SK-N-SH (cell line): ENCODE measurements at regions not wholly inside any gene's neighbourhood (a gene's known extent, or its start where the extent isn't known, plus 50 kb on each side); places are given as distances from the start of the nearest gene placed in this dataset.

Experiments
- CTCF ChIA-PET: fragments of 300-600, 350-600 bp; formaldehyde crosslinking; extraction: SDS; loops from one replicate; lab custom pipeline; 2021; lab: Yijun Ruan, JAX
- POLR2A ChIA-PET: fragments of 350-600 bp; sonication (Branson Sonifier 250); formaldehyde crosslinking; extraction: SDS; loops from one replicate; lab custom pipeline; 2020; ENCODE audit warnings: antibody characterized with exemption, inconsistent platforms; lab: Yijun Ruan, JAX
- DNase-seq: peaks from one replicate; pipeline ENCODE4 v3.0.0; 2012
- H2AFZ ChIP-seq: fragments of 200-600 bp; sonication (generic); 2 replicates; pipeline ENCODE4 v1.8.1; 2016; ENCODE audit warnings: antibody characterized with exemption, mild to moderate bottlenecking, low read depth
- H3F3A ChIP-seq: fragments of 200-600 bp; sonication (generic); replicated peaks from 2 replicates; pipeline ENCODE3; 2016; ENCODE audit warnings: antibody characterized with exemption, mild to moderate bottlenecking; ENCODE audit not compliant: insufficient read depth
- H3K27ac ChIP-seq, 2 experiments: fragments of 200-500 bp in 1 of 2; fragments of 200-600 bp in 1 of 2; sonication (Bioruptor generic) in 1 of 2; sonication (generic), shearing (Covaris generic) in 1 of 2; 2 replicates each; pipeline versions ENCODE4 v1.5.1 to v1.6.1; 2014 to 2016; ENCODE audit warnings: low read depth in 2 of 2, inconsistent platforms in 1 of 2, low read length in 1 of 2, mild to moderate bottlenecking in 1 of 2, mixed read lengths in 1 of 2
- H3K27me3 ChIP-seq: fragments of 200-600 bp; sonication (generic), shearing (Covaris generic); 2 replicates; pipeline ENCODE4 v1.6.1; 2016; ENCODE audit warnings: mixed run types; ENCODE audit not compliant: insufficient read depth
- H3K36me3 ChIP-seq, 2 experiments: fragments of 200-500 bp in 1 of 2; fragments of 200-600 bp in 1 of 2; sonication (Bioruptor generic) in 1 of 2; sonication (generic) in 1 of 2; replicated peaks in 1 of 2; 2 replicates each; pipeline versions ENCODE3 to v1.5.1; 2014 to 2016; ENCODE audit warnings: low read length in 1 of 2, mild to moderate bottlenecking in 1 of 2; ENCODE audit not compliant: insufficient read depth in 2 of 2, control insufficient read depth in 1 of 2
- H3K4me1 ChIP-seq, 2 experiments: fragments of 200-500 bp in 1 of 2; fragments of 200-600 bp in 1 of 2; sonication (Bioruptor generic) in 1 of 2; sonication (generic), shearing (Covaris generic) in 1 of 2; 2 replicates each; pipeline versions ENCODE4 v1.5.1 to v1.6.1; 2014 to 2016; ENCODE audit warnings: low read depth in 1 of 2, low read length in 1 of 2, mixed run types in 1 of 2; ENCODE audit not compliant: insufficient read depth in 2 of 2, control insufficient read depth in 1 of 2
- H3K4me2 ChIP-seq: fragments of 200-600 bp; sonication (generic), shearing (Covaris generic); 2 replicates; pipeline ENCODE4 v1.6.1; 2017; ENCODE audit warnings: mixed run types
- H3K4me3 ChIP-seq, 2 experiments: fragments of 200-500 bp in 1 of 2; fragments of 200-600 bp in 1 of 2; sonication (Bioruptor generic) in 1 of 2; sonication (generic), shearing (Covaris generic) in 1 of 2; 2 replicates each; pipeline versions ENCODE4 v1.5.1 to v1.8.1; 2014 to 2016; ENCODE audit warnings: low read depth in 2 of 2, inconsistent platforms in 1 of 2, low read length in 1 of 2, mild to moderate bottlenecking in 1 of 2, mixed read lengths in 1 of 2, moderate library complexity in 1 of 2
- H3K79me2 ChIP-seq: fragments of 200-600 bp; sonication (generic); 2 replicates; pipeline ENCODE4 v1.8.1; 2017; ENCODE audit warnings: mild to moderate bottlenecking; ENCODE audit not compliant: insufficient read depth
- H3K9ac ChIP-seq: fragments of 200-600 bp; sonication (generic); 2 replicates; pipeline ENCODE4 v1.6.1; 2017; ENCODE audit warnings: mixed run types
- H3K9me2 ChIP-seq: fragments of 200-600 bp; sonication (generic); 2 replicates; pipeline ENCODE4 v1.6.1; 2017; ENCODE audit warnings: mixed run types
- H3K9me3 ChIP-seq: fragments of 200-600 bp; sonication (generic); 2 replicates; pipeline ENCODE4 v1.6.1; 2017; ENCODE audit warnings: mixed run types, mild to moderate bottlenecking, moderate library complexity
- H4K20me1 ChIP-seq: fragments of 200-600 bp; sonication (generic); 2 replicates; pipeline ENCODE4 v1.6.1; 2017; ENCODE audit warnings: mild to moderate bottlenecking, mixed run types; ENCODE audit not compliant: insufficient read depth
- ELF1 ChIP-seq: IDR thresholded peaks from 2 replicates; pipeline ENCODE4 v1.4.0; 2012
- FOXJ3 ChIP-seq: sonication (generic); formaldehyde crosslinking; IDR thresholded peaks from 2 replicates; pipeline ENCODE4 v1.5.1; 2020; ENCODE audit warnings: mild to moderate bottlenecking, missing genetic modification reagents
- TCF12 ChIP-seq: IDR thresholded peaks from 2 replicates; pipeline ENCODE4 v1.4.0; 2012
- WGBS: methylation state at CpG from one replicate; pipeline ENCODE4 v1.1.6; 2017; ENCODE audit warnings: low lambda C conversion rate; 5-methylcytosine and 5-hydroxymethylcytosine counted together
- TF ChIP-seq, protein P1 (sequence below): IDR thresholded peaks from 2 replicates; pipeline ENCODE4 v1.4.0; 2012; ENCODE audit warnings: low read depth, borderline replicate concordance
- TF ChIP-seq, protein P2 (sequence below): fragments of 150-350 bp; IDR thresholded peaks from 2 replicates; pipeline ENCODE4 v1.6.1; 2016; ENCODE audit warnings: mild to moderate bottlenecking, low read depth, low read length

DNA sequence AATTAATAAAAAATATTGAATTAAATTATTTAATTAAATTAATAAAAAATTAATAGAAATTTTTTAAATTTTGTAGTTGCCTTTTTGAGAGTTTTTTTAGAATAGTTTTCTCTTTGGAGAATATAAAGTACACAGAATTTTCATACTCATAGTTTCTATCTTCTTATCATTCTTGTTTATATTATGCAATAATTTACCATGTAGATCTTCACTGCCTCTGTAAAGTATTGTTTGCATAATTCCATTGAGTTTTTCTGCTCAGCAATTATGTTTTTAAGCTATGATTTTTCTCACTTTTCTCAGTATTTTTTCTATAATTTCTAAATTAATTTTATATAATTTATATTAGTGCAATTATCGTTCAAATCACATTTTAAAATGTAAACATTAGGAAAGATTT, 50.6 kb upstream of the OXA1L start:
- Histone ChIP-seq H3K9ac (no peak overlapping the region), H3K36me3 (no peaks in the 10 kb centered on the region), H3F3A (no peaks in the 10 kb centered on the region), H3K4me2 (no peak overlapping the region), H3K9me2 (no peaks in the 10 kb centered on the region)
- no peak for DNase-seq
- CTCF ChIA-PET: interaction anchor here (1.4 kb wide), 1 partner anchor 137 kb away, joined by 3 read pairs; no protein-coding TSS in a partner anchor
- WGBS: 5% methylated on average over 1 of the region's 1 CpG
- TF ChIP-seq TCF12: no peak
- no peak for TF ChIP-seq FOXJ3 (CRISPR knock-in tag)
- TF ChIP-seq, protein P1, sequence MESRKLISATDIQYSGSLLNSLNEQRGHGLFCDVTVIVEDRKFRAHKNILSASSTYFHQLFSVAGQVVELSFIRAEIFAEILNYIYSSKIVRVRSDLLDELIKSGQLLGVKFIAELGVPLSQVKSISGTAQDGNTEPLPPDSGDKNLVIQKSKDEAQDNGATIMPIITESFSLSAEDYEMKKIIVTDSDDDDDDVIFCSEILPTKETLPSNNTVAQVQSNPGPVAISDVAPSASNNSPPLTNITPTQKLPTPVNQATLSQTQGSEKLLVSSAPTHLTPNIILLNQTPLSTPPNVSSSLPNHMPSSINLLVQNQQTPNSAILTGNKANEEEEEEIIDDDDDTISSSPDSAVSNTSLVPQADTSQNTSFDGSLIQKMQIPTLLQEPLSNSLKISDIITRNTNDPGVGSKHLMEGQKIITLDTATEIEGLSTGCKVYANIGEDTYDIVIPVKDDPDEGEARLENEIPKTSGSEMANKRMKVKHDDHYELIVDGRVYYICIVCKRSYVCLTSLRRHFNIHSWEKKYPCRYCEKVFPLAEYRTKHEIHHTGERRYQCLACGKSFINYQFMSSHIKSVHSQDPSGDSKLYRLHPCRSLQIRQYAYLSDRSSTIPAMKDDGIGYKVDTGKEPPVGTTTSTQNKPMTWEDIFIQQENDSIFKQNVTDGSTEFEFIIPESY: no peak
- TF ChIP-seq ELF1: no peak
- TF ChIP-seq, protein P2, sequence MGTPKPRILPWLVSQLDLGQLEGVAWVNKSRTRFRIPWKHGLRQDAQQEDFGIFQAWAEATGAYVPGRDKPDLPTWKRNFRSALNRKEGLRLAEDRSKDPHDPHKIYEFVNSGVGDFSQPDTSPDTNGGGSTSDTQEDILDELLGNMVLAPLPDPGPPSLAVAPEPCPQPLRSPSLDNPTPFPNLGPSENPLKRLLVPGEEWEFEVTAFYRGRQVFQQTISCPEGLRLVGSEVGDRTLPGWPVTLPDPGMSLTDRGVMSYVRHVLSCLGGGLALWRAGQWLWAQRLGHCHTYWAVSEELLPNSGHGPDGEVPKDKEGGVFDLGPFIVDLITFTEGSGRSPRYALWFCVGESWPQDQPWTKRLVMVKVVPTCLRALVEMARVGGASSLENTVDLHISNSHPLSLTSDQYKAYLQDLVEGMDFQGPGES: no peak
- TF ChIP-seq, all 33 proteins: peak for 0
- Histone ChIP-seq H3K27me3 (peaks cover 36% of the 10 kb centered on the region), H3K79me2 (no peaks in the 10 kb centered on the region), H4K20me1 (no peaks in the 10 kb centered on the region), H3K4me1 (no peaks in the 10 kb centered on the region), H3K9me3 (no peaks in the 10 kb centered on the region), H3K27ac (no peak overlapping the region), H3K4me3 (no peak overlapping the region), H2AFZ (no peak overlapping the region)
- POLR2A ChIA-PET: no interaction called here
